Prostate gland (tissue), 2 donors: ENCODE measurements at regions not wholly inside any gene's neighbourhood (a gene's known extent, or its start where the extent isn't known, plus 50 kb on each side); places are given as distances from the start of the nearest gene placed in this dataset.

Experiments used
- DNase-seq: peaks from one replicate; pipeline ENCODE4 v3.0.0-alpha.2; 2019; ENCODE audit warnings: low spot score
- H3K27ac ChIP-seq, 2 donors: fragments of 200-600 bp; sonication (generic); 2 replicates each; pipeline ENCODE4 v1.5.1; 2017 to 2019
- H3K27me3 ChIP-seq: fragments of 200-600 bp; sonication (generic); replicated peaks from 2 replicates; pipeline ENCODE4 v1.5.1; 2019; ENCODE audit not compliant: insufficient read depth
- H3K36me3 ChIP-seq, 2 donors: fragments of 200-600 bp; sonication (generic); 1 replicate in 1 of 2; 2 replicates in 1 of 2; pipeline versions ENCODE4 v1.5.1 to v1.8.1; 2017 to 2019
- H3K4me1 ChIP-seq: fragments of 200-600 bp; sonication (generic); replicated peaks from 2 replicates; pipeline ENCODE4 v1.5.1; 2019
- H3K4me3 ChIP-seq, 2 donors: fragments of 200-600 bp; sonication (generic); 2 replicates each; pipeline ENCODE4 v1.5.1; 2017 to 2019
- H3K9me3 ChIP-seq: fragments of 200-600 bp; sonication (generic); 2 replicates; pipeline ENCODE4 v1.5.1; 2017
- POLR2A ChIP-seq: fragments of 450-650 bp; IDR thresholded peaks from one replicate; pipeline ENCODE4 v1.6.1; 2016; ENCODE audit warnings: antibody characterized with exemption, mild to moderate bottlenecking
- POLR2AphosphoS5 ChIP-seq: sonication (generic); formaldehyde crosslinking; IDR thresholded peaks from one replicate; pipeline ENCODE4 v1.6.1; 2017; ENCODE audit warnings: antibody characterized with exemption
- WGBS: methylation state at CpG from one replicate; pipeline ENCODE4 v1.1.5; 2018; 5-methylcytosine and 5-hydroxymethylcytosine counted together
- intact Hi-C: fragments of 100-400 bp; cut with DNase I; formaldehyde crosslinking; loops from one replicate; pipeline ENCODE4 v1.14.2; 2022
- TF ChIP-seq, protein P1 (sequence below), 4 experiments: fragments of 200-600 bp in 2 of 4; fragments of 450-650 bp in 2 of 4; sonication (generic) in 2 of 4; IDR thresholded peaks; 1 replicate in 3 of 4; 2 replicates in 1 of 4; pipeline ENCODE4 v1.5.1; 2016 to 2019; ENCODE audit warnings: antibody characterized with exemption in 4 of 4, mild to moderate bottlenecking in 2 of 4, moderate library complexity in 2 of 4

- intact Hi-C loops = no loop called here
- no peak overlapping the region for H3K27ac ChIP-seq
- H3K4me1 ChIP-seq = no peaks in the 10 kb centered on the region
- H3K9me3 ChIP-seq = no peaks in the 10 kb centered on the region
- TF ChIP-seq, protein P1, sequence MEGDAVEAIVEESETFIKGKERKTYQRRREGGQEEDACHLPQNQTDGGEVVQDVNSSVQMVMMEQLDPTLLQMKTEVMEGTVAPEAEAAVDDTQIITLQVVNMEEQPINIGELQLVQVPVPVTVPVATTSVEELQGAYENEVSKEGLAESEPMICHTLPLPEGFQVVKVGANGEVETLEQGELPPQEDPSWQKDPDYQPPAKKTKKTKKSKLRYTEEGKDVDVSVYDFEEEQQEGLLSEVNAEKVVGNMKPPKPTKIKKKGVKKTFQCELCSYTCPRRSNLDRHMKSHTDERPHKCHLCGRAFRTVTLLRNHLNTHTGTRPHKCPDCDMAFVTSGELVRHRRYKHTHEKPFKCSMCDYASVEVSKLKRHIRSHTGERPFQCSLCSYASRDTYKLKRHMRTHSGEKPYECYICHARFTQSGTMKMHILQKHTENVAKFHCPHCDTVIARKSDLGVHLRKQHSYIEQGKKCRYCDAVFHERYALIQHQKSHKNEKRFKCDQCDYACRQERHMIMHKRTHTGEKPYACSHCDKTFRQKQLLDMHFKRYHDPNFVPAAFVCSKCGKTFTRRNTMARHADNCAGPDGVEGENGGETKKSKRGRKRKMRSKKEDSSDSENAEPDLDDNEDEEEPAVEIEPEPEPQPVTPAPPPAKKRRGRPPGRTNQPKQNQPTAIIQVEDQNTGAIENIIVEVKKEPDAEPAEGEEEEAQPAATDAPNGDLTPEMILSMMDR (IDR thresholded peaks at IDR 0.05) = no peak
- TF ChIP-seq POLR2AphosphoS5 = no peak
- no peak for TF ChIP-seq POLR2A
- WGBS = 87% methylated on average over 1 of the region's 1 CpG
- H3K4me3 ChIP-seq = no peak overlapping the region
- no peak for DNase-seq
- H3K27me3 ChIP-seq = no peaks in the 10 kb centered on the region
- no peaks in the 10 kb centered on the region for H3K36me3 ChIP-seq
These were observed 105.4 kb upstream of the ATP10B start for GRCh38 chr5:160957312-160957861.

- WGBS = 74% methylated on average over 1 of the region's 1 CpG
- intact Hi-C loops = no loop called here
- Histone ChIP-seq H3K27ac (no peak overlapping the region), H3K4me1 (no peaks in the 10 kb centered on the region), H3K36me3 (no peaks in the 10 kb centered on the region), H3K9me3 (no peaks in the 10 kb centered on the region), H3K4me3 (no peak overlapping the region), H3K27me3 (no peaks in the 10 kb centered on the region)
- DNase-seq = no peak
- no peak for TF ChIP-seq POLR2AphosphoS5
- TF ChIP-seq, protein P1 (IDR thresholded peaks at IDR 0.05) = no peak
- no peak for TF ChIP-seq POLR2A
These were observed 104.0 kb upstream of the ATP10B start for GRCh38 chr5:160956051-160956450.

GRCh38 chr5:160950311-160950710 is 98.3 kb upstream of the ATP10B start:
- H3K27ac ChIP-seq = no peak overlapping the region
- no peak for DNase-seq
- no peak for TF ChIP-seq POLR2AphosphoS5
- TF ChIP-seq, protein P1 (IDR thresholded peaks at IDR 0.05) = no peak
- TF ChIP-seq POLR2A = no peak
- H3K9me3 ChIP-seq = no peaks in the 10 kb centered on the region
- 72% methylated on average over 2 of the region's 2 CpGs for WGBS
- H3K27me3 ChIP-seq = no peaks in the 10 kb centered on the region
- H3K4me1 ChIP-seq = no peaks in the 10 kb centered on the region
- no peak overlapping the region for H3K4me3 ChIP-seq
- intact Hi-C loops = no loop called here
- no peaks in the 10 kb centered on the region for H3K36me3 ChIP-seq

- no peaks in the 10 kb centered on the region for H3K9me3 ChIP-seq
- WGBS = 95% methylated on average over 5 of the region's 5 CpGs
- no peaks in the 10 kb centered on the region for H3K4me1 ChIP-seq
- TF ChIP-seq, protein P1 (IDR thresholded peaks at IDR 0.05) = no peak
- no peak for TF ChIP-seq POLR2AphosphoS5
- TF ChIP-seq POLR2A = no peak
- DNase-seq = no peak
- no peaks in the 10 kb centered on the region for H3K27me3 ChIP-seq
- no peak overlapping the region for H3K27ac ChIP-seq
- intact Hi-C loops = no loop called here
- H3K36me3 ChIP-seq = no peaks in the 10 kb centered on the region
- H3K4me3 ChIP-seq = no peak overlapping the region
These were observed 88.7 kb upstream of the ATP10B start for GRCh38 chr5:160940725-160941124.

DNA sequence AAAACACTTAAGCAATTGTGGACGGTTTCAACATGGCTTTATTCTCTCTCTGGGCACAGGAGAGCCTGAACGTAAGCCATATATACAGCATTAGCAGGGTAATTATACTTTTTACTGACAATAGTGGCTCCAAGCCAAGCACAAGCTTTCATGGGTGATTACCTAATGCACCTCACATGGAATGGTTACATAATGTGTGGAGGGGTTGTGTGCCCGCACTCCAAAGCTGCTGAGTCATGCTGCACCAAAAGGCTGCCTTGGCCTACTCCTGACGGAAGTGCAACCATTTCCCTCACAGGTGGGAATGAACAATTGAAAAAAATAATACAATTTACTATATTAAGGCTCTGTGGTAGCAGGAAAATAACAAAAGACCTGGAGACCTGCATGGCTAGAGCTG is 86.5 kb upstream of the ATP10B start:
- Histone ChIP-seq H3K27me3 (no peaks in the 10 kb centered on the region), H3K4me1 (no peaks in the 10 kb centered on the region), H3K4me3 (no peak overlapping the region), H3K36me3 (no peaks in the 10 kb centered on the region), H3K9me3 (no peaks in the 10 kb centered on the region), H3K27ac (no peak overlapping the region)
- no peak for DNase-seq
- intact Hi-C loops = no loop called here
- 55% methylated on average over 4 of the region's 4 CpGs for WGBS
- TF ChIP-seq, protein P1 (IDR thresholded peaks at IDR 0.05) = no peak
- no peak for TF ChIP-seq POLR2AphosphoS5
- no peak for TF ChIP-seq POLR2A
